ENCODE measurements at regions not wholly inside any gene's neighbourhood (a gene's known extent, or its start where the extent isn't known, plus 50 kb on each side); places are given as distances from the start of the nearest gene placed in this dataset.

DNA sequence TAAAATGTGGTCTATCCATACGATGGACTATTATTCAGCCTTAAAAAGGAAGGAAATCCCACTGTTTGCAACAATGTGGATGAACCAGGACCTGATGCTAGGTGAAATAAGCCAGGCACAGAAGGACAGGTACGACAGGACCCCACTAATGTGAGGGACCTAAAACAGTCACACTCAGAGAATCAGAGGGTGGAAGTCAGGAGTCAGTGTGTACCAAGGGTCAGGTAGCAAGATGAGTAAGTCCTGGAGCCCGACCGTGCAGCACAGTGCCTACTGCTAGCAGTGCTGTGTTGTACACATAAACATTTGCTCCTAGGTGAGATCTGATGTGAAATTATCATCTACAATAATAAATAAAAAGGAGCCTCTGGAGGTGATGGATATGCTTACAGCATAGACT, 322.3 kb downstream of the GLRX3 start:
- no peak for TF ChIP-seq GATA2 (IDR thresholded peaks at IDR 0.05; ENCODE audit: low read depth, low read length)
- TF ChIP-seq GATA3 (IDR thresholded peaks at IDR 0.05; ENCODE audit: low read depth, low read length) = no peak

All from SH-SY5Y (cell line).